CD14-positive monocyte (primary cell): ENCODE measurements at regions not wholly inside any gene's neighbourhood (a gene's known extent, or its start where the extent isn't known, plus 50 kb on each side); places are given as distances from the start of the nearest gene placed in this dataset.

Experiments
- DNase-seq, 3 donors: peaks; one replicate each; pipeline ENCODE4 v3.0.0-alpha.2; 2011 to 2022
- H2AFZ ChIP-seq: 2 replicates; pipeline ENCODE4 v1.6.0; 2012; ENCODE audit warnings: mild to moderate bottlenecking, low read depth, low read length, inconsistent platforms; ENCODE audit not compliant: insufficient read depth, poor library complexity, severe bottlenecking
- H3K27ac ChIP-seq, 2 donors: 1 replicate in 1 of 2; 2 replicates in 1 of 2; pipeline ENCODE4 v1.5.1; 2012 to 2013; ENCODE audit warnings: low read length in 2 of 2, control low read depth in 1 of 2, inconsistent platforms in 1 of 2, low read depth in 1 of 2, mild to moderate bottlenecking in 1 of 2
- H3K27me3 ChIP-seq, 2 donors: one replicate each; pipeline versions ENCODE4 v1.6.0 to v1.6.1; 2011 to 2013; ENCODE audit warnings: low read length in 2 of 2; ENCODE audit not compliant: control insufficient read depth in 2 of 2, insufficient read depth in 2 of 2
- H3K36me3 ChIP-seq, 2 donors: replicated peaks in 1 of 2; 1 replicate in 1 of 2; 2 replicates in 1 of 2; pipeline versions ENCODE4 v1.5.1 to v1.6.1; 2012 to 2013; ENCODE audit warnings: low read length in 2 of 2, control low read depth in 1 of 2, inconsistent platforms in 1 of 2, mild to moderate bottlenecking in 1 of 2; ENCODE audit not compliant: insufficient read depth in 2 of 2, control insufficient read depth in 1 of 2
- H3K4me1 ChIP-seq, 2 donors: 1 replicate in 1 of 2; 2 replicates in 1 of 2; pipeline versions ENCODE4 v1.5.1 to v1.6.1; 2012 to 2013; ENCODE audit warnings: low read length in 2 of 2, control low read depth in 1 of 2, inconsistent platforms in 1 of 2, mild to moderate bottlenecking in 1 of 2, moderate library complexity in 1 of 2; ENCODE audit not compliant: insufficient read depth in 2 of 2, control insufficient read depth in 1 of 2
- H3K4me2 ChIP-seq: replicated peaks from 2 replicates; pipeline ENCODE3; 2012; ENCODE audit warnings: low read length, moderate library complexity, mild to moderate bottlenecking; ENCODE audit not compliant: poor library complexity, severe bottlenecking; ENCODE audit errors: extremely low read depth
- H3K4me3 ChIP-seq, 3 experiments: fragments of 200-600 bp in 1 of 3; sonication (generic) in 1 of 3; replicated peaks in 1 of 3; 1 replicate in 2 of 3; 2 replicates in 1 of 3; pipeline ENCODE4 v1.5.1; 2011 to 2013; ENCODE audit warnings: low read length in 3 of 3, mild to moderate bottlenecking in 3 of 3, control low read depth in 2 of 3, low read depth in 2 of 3, inconsistent platforms in 1 of 3, moderate library complexity in 1 of 3
- H3K79me2 ChIP-seq: 2 replicates; pipeline ENCODE4 v1.6.0; 2012; ENCODE audit warnings: mild to moderate bottlenecking, control low read depth, inconsistent platforms, low read length, moderate library complexity; ENCODE audit not compliant: insufficient read depth
- H3K9ac ChIP-seq: 2 replicates; pipeline ENCODE4 v1.6.0; 2017; ENCODE audit warnings: low read length, mild to moderate bottlenecking; ENCODE audit not compliant: insufficient read depth, poor library complexity, severe bottlenecking
- H3K9me3 ChIP-seq, 2 donors: replicated peaks in 1 of 2; 1 replicate in 1 of 2; 2 replicates in 1 of 2; pipeline versions ENCODE4 v1.5.1 to v1.6.1; 2012 to 2013; ENCODE audit warnings: low read length in 2 of 2, control low read depth in 1 of 2; ENCODE audit not compliant: control insufficient read depth in 1 of 2, insufficient read depth in 1 of 2
- H4K20me1 ChIP-seq: 2 replicates; pipeline ENCODE4 v1.6.0; 2012; ENCODE audit warnings: mild to moderate bottlenecking, low read length, control low read depth, moderate library complexity; ENCODE audit not compliant: insufficient read depth
- H3K27ac Mint-ChIP-seq, 7 donors: one replicate each; pipeline ENCODE4 v1.8.0; 2020; ENCODE audit warnings: mild to moderate bottlenecking in 7 of 7, mixed read lengths in 7 of 7, moderate library complexity in 6 of 7, inconsistent platforms in 2 of 7
- H3K27me3 Mint-ChIP-seq, 3 donors: one replicate each; pipeline ENCODE4 v1.8.0; 2021 to 2022; ENCODE audit warnings: low read depth in 3 of 3, mild to moderate bottlenecking in 3 of 3, mixed read lengths in 3 of 3, moderate library complexity in 3 of 3, inconsistent platforms in 1 of 3
- H3K36me3 Mint-ChIP-seq, 2 donors: one replicate each; pipeline ENCODE4 v1.8.0; 2020; ENCODE audit warnings: mixed read lengths in 2 of 2, inconsistent platforms in 1 of 2, mild to moderate bottlenecking in 1 of 2
- H3K4me1 Mint-ChIP-seq: one replicate; pipeline ENCODE4 v1.8.0; 2020; ENCODE audit warnings: mild to moderate bottlenecking, mixed read lengths
- H3K4me3 Mint-ChIP-seq, 2 donors: one replicate each; pipeline ENCODE4 v1.8.0; 2020; ENCODE audit warnings: mild to moderate bottlenecking in 2 of 2, mixed read lengths in 2 of 2, moderate library complexity in 1 of 2
- H3K9me3 Mint-ChIP-seq, 7 donors: one replicate each; pipeline ENCODE4 v1.8.0; 2020 to 2022; ENCODE audit warnings: mixed read lengths in 7 of 7, mild to moderate bottlenecking in 6 of 7, moderate library complexity in 6 of 7, inconsistent platforms in 2 of 7
- WGBS: methylation state at CpG from one replicate; pipeline ENCODE4 v1.1.5; 2013; ENCODE audit warnings: missing lambda C conversion rate; ENCODE audit not compliant: insufficient coverage; 5-methylcytosine and 5-hydroxymethylcytosine counted together
- intact Hi-C, 2 donors: fragments of 100-400 bp; cut with micrococcal nuclease; formaldehyde crosslinking; loops; one replicate each; pipeline versions ENCODE4 v1.15.0 to v1.15.1; 2023
- TF ChIP-seq, protein P1 (sequence below): fragments of 200-600 bp; IDR thresholded peaks from one replicate; pipeline ENCODE4 v1.8.0; 2022; ENCODE audit warnings: antibody characterized with exemption, mild to moderate bottlenecking

DNA sequence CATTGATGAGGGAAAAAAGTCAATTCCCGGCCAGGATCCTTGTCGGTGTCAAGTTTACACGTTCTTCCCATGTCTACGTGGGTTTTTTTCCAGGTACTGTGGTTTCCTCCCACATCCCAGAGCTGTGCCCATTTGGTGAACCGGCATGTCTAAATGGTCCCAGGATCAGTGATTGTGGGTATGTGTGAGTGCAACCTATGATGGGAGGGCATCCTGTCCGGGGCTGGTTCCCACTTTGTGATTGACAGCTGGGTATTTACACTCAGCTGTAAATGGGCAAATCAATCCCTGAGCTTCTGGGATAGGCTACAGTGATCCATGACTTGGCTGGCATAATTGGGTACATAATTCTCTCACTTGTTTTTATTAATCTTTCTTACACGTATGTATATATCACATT, 91.2 kb upstream of the IRX6 start:
- H3K27ac ChIP-seq = no peak overlapping the region
- no peaks in the 10 kb centered on the region for H3K79me2 ChIP-seq
- no peaks in the 10 kb centered on the region for H3K4me1 ChIP-seq
- no peak overlapping the region for H3K9ac ChIP-seq
- TF ChIP-seq, protein P1, sequence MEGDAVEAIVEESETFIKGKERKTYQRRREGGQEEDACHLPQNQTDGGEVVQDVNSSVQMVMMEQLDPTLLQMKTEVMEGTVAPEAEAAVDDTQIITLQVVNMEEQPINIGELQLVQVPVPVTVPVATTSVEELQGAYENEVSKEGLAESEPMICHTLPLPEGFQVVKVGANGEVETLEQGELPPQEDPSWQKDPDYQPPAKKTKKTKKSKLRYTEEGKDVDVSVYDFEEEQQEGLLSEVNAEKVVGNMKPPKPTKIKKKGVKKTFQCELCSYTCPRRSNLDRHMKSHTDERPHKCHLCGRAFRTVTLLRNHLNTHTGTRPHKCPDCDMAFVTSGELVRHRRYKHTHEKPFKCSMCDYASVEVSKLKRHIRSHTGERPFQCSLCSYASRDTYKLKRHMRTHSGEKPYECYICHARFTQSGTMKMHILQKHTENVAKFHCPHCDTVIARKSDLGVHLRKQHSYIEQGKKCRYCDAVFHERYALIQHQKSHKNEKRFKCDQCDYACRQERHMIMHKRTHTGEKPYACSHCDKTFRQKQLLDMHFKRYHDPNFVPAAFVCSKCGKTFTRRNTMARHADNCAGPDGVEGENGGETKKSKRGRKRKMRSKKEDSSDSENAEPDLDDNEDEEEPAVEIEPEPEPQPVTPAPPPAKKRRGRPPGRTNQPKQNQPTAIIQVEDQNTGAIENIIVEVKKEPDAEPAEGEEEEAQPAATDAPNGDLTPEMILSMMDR = no peak
- no peak overlapping the region for H3K4me3 Mint-ChIP-seq
- H3K36me3 Mint-ChIP-seq = no peaks in the 10 kb centered on the region
- H3K4me2 ChIP-seq = no peak overlapping the region
- H3K9me3 Mint-ChIP-seq = peaks cover 0 to 2% (median 0%) of the 10 kb centered on the region in 7 donors
- no peaks in the 10 kb centered on the region for H3K9me3 ChIP-seq
- H2AFZ ChIP-seq = no peak overlapping the region
- peaks cover 0 to 14% (median 6%) of the 10 kb centered on the region in 3 donors for H3K27me3 Mint-ChIP-seq
- no peaks in the 10 kb centered on the region for H3K4me1 Mint-ChIP-seq
- H3K36me3 ChIP-seq = no peaks in the 10 kb centered on the region
- no peaks in the 10 kb centered on the region for H3K27me3 ChIP-seq
- DNase-seq = no peak
- no peak overlapping the region for H3K4me3 ChIP-seq
- H3K27ac Mint-ChIP-seq = no peak overlapping the region
- no peaks in the 10 kb centered on the region for H4K20me1 ChIP-seq
- WGBS = 92% methylated on average over 4 of the region's 7 CpGs
- intact Hi-C loops = no loop called here

DNA sequence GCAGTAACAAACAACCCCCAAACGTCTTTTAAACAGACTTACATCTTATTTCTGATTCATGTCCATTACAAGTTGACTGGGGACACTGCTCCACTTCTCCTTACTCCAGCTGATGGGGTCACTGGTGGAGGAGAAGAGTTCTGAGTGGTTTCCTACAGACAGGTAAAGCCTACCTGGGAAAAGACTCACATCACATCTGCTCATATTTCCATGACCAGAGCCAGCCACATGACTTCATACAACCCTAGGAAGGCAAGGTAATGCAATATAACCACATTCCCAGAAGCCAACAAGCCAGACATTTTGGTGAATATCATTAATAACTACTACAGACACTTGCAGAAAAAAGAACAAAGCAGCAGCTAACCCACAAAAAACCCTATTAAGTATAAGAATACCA, 90.5 kb upstream of the IRX6 start:
- no peaks in the 10 kb centered on the region for H3K27me3 ChIP-seq
- H3K4me3 Mint-ChIP-seq = no peak overlapping the region

More for the DNA sequence above, 90.5 kb upstream of the IRX6 start:
- WGBS = no CpG with 5 or more reads among the region's 1 CpG
- no peaks in the 10 kb centered on the region for H3K9me3 ChIP-seq
- H3K27me3 Mint-ChIP-seq = peaks cover 0 to 13% (median 6%) of the 10 kb centered on the region in 3 donors
- no peak overlapping the region for H3K27ac ChIP-seq
- H3K79me2 ChIP-seq = no peaks in the 10 kb centered on the region
- H3K27ac Mint-ChIP-seq = no peak overlapping the region
- no peak overlapping the region for H3K9ac ChIP-seq
- H3K4me2 ChIP-seq = no peak overlapping the region
- H3K9me3 Mint-ChIP-seq = peaks cover 0 to 2% (median 0%) of the 10 kb centered on the region in 7 donors
- DNase-seq = no peak
- intact Hi-C loops = no loop called here
- H3K4me1 Mint-ChIP-seq = no peaks in the 10 kb centered on the region
- H3K36me3 Mint-ChIP-seq = no peaks in the 10 kb centered on the region
- H2AFZ ChIP-seq = no peak overlapping the region
- TF ChIP-seq, protein P1 = no peak
- H3K36me3 ChIP-seq = no peaks in the 10 kb centered on the region
- no peak overlapping the region for H3K4me3 ChIP-seq
- no peaks in the 10 kb centered on the region for H3K4me1 ChIP-seq
- H4K20me1 ChIP-seq = no peaks in the 10 kb centered on the region
